ENCODE measurements at regions not wholly inside any gene's neighbourhood (a gene's known extent, or its start where the extent isn't known, plus 50 kb on each side); places are given as distances from the start of the nearest gene placed in this dataset.
A peak's percentile ranks its signal among the peaks of the same experiment; 100 is the strongest.

DNA sequence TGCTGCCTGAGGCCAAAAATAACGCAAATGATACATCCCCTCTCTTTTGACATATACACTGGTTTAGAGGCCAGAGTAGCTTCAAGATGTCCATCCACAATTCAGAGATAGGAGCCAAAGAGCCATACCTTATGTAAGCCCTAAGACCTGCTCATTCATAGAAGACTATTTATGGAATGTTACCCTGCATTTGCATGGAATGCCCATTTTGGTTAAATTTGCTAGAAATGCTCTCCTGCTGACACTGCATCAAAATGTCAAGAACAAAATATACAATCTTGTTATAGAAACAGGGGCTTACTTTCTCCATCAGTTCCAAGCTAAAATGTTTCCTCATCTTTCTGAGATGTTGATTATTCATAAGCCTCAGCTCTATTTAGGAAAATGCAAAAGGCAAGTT, 183.3 kb upstream of the CDKN3 start:
- DNase-seq, result no peak

DNA sequence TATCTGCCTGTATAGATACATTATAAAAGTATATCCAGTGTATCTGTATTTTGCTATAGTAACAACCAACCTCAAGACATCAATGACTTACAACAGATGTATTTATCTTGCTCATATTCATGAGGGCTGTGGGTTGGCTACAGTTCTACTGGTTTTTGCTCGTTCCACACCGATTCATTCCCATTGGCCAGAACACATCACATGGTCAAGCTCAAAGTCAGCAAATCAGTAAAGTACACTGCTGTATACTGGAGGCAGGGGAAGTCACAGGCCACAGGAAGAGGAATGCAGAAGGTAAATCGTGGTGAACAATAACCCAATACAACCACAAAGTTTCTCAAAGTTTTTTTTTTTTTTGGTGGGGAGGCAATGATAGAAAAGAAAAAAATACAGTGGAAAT, 180.0 kb upstream of the CDKN3 start:
- DNase-seq, result no peak

DNA sequence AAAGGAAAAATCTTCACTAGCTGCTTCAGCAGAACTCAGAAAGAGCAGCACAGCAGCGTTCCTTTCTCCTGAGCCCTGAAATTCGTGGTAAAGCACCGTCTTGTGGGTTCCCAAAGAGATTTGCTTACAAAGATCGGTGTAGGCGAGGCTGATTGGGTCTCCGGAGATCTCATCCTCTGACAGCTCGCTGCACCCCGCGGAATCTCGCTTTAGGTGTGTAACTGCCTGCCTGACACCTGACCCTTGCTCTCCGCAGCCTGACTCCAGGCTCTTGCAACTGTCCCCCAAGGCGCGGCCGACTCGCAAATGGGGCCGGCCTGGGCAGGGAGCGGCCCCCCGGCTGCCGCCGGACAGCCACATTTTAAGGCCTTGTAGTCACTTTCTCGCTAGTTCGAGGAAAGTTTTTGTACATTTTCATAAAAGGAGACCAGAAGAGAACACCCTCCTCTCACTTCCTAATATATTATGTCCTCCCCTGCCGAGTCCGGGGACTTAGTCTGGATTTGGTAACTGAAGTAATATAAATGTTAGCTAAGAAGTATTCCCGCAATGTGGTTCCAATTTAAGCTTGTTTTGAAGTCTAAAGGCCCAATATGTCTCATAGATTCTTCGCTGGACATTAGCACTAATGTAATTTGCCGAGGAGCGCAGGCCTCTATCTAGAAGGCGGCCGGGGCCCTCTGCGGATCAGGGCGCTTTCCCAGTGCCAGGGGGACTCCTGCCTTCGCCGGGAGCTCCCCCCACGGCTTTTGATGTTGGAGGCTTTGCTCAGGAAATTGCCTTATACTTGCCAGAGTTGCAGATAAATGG, 177.3 kb upstream of the CDKN3 start:
- no peak for DNase-seq

DNA sequence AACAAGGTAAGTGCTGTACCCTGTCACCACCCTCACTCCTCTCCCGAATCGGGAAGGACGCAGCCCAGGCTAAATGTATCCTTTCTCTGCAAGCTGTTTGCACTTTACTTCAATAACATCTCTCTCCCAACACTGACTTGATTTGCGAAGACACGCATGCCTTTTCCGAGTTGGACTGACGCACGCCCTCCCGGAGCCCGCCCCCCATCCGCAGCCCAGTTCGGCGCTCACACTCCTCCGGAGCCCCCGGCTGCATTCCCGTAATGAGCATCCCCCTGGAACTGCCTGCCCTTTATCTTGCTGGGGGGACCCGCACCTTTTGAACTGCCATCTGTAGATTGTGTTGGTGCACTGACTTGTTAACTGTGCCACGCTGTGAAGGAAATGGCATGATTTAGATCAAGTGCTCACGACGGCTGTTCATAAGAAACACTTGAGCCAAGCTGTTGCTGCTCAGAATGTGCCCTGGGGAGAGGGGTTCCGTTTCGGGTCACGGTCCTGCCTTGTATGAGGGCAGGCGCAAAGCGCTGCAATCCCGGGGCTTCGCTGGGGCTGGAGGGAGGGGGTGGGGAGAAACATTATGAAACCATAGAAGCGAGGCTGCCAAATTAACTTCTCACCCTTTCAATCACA, 176.6 kb upstream of the CDKN3 start:
- peak; percentile 84 for DNase-seq

DNA sequence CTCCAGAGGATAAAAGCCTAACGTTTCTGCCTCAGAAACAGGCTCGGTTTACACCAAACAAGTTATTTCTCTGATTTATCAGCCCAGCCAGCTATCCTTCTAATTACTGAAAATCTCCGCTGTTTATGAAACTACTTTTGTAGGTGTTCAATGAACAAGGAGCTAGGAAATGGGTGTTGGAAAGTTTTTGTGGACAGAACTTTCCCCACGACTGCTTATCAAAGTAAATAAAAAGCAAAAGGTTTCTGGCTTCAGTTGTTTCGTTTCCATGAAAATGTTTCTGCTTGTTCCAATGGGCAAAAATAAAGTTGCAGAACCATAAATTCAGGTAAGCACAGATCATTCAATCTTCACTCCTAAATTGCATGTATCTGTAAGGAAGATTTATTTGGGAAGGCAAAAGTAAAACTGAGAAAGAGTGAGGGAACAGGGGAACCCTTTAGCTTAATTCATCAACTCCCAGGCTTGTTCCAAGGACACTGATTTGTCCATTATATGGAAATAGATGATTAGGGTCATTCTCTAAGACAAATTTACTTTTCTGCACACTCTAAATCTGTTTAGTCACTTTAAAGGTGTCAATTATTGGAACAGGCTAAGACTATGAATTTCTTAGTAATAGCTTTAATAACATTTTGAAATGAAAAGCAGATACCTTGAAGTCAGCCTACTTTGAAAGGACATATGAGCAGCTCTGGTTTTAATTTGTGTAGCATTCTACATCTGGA, 175.9 kb upstream of the CDKN3 start:
- DNase-seq, result no peak

DNA sequence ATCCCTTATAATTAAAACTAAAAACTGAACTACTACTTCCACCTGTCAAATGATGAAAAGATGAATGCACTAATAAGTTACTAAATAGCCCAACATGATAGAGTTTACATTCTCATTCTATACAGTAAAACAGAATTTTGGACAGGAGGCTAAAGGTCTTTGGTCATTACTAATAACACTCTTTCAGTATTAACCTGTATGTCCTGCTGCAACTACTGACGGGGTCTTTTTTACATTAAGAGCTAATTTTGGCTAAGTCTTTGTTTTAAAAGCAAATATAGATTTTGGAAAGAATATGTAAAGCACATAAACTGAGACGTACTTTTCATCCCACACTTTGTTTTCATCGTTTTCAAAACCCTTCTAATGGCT, 175.4 kb upstream of the CDKN3 start:
- no peak for DNase-seq

DNA sequence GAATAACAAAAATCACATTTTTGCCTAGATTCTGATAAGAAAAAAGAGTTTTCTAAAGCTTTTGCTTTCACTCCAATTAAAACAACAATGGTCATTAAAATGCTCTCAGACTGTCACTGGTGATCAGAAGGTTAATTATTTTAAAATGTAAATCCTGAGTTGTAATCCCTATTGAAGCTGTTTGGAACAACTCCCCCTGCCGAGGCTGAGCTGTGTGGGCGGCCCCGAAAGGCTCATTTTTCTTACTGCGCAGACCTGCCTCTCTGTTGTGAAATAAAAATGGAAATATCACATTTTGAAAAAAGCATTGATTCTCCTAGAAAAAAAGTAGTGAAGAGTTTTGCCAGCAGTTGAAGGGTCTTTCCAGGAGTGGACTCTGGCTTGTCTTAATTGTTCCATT, 174.8 kb upstream of the CDKN3 start:
- peak; percentile 15 for DNase-seq

DNA sequence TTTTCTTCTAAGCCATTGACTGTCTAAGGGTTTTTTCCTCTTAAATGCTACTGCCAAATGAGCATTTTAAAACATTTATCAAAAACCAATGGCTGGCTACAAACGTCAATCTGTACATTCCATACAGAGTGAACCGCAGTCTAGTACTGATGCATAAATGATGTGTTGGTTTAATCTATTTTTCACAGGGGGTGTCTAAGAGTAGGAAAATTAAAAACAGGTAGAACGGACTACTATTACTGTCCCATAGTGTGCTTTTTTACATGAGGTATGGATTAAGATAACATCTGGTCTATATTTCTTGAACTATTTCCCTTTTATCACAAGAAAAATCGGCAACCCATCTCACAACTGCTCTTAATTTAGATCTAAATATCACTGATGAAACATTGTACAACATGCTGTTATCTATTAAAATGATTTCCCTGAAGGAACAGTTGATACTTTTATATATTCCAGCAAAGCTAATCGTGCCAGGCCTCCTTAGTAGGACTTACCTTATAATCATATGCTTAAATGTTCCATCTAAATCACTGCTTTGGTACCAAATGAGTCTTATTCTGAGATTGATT, 172.9 kb upstream of the CDKN3 start:
- no peak for DNase-seq

DNA sequence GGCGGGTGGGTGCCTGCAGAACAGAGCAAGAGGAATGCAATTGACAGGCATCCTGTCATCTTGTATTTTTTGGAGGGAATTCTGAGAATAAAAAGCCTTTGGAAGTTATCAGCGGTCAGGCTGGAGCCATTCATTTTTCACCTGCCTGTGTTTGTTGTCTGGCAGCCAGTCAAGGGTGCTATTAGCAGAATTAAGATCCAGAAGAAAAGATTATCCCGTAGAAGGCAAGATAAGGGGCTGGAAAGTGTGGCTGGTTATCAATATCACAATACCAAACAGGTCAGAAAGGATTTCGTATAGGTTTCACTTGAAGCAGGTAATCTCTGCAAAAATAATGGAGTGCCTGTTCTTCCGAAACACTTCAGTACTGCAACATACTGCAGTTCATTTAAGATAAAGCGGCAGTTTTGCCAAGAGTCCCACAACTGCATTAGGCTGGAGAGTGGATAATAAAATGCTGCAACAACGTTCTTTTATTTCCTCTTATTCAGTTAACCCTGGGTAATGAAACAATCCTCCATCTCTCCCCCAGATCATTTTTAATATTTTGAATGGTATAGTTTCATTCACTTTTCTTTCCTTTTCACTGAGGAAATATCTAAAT, 171.2 kb upstream of the CDKN3 start:
- DNase-seq, result peak; percentile 59

DNA sequence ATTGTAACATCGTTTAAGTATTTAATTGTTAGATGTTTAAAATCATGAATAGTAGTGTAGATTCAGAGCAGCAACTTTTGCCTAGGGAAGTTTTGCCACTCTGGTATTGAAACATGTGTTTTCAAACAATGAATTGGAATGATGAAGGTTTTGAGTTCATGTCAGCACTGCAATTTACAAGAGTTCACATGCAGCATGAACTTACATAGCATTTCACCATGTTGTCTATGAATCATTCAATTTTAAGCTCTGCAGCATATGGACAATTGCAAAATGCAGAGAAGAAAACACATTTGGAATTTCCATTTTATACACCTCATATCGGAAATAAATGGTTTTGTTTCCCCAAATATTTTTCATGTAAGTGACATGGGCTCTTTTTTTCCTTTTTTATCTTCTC, 170.7 kb upstream of the CDKN3 start:
- peak; percentile 19 for DNase-seq

DNA sequence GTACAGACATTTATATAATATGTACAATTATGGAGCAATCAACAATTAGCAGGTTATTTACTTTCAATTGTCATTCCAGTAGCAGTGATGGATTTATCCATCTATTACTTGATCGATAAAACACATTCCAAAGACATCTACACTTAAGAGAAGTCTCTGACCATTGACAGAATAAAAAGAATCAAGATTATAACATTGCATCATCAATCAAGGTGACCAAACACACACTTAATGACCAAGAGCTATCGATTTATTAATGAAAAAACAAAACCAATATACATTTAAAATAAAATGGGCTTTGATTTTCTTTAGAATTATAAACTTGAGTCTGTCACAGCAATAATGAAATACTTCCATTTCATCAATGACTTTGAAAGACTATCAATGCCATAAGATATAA, 170.2 kb upstream of the CDKN3 start:
- DNase-seq, result no peak

DNA sequence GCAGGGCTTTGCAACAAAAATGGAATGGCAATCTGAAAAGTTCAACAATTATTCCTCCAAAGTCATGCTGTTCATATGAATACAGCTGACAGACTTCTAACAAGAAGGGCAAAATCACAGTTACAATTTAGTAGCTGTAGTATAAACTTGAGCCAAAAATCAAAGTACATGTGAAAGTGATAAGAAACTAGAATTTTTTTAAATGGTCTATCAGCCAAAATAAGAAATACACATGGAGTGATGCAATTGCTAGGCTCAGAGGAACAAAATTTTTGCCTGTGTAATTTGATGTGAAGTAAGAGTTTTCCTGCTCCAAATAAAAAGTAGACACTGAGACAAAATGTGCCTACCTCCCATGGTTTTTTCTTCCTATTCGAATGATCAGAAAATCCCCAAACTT, 167.7 kb upstream of the CDKN3 start:
- no peak for DNase-seq

DNA sequence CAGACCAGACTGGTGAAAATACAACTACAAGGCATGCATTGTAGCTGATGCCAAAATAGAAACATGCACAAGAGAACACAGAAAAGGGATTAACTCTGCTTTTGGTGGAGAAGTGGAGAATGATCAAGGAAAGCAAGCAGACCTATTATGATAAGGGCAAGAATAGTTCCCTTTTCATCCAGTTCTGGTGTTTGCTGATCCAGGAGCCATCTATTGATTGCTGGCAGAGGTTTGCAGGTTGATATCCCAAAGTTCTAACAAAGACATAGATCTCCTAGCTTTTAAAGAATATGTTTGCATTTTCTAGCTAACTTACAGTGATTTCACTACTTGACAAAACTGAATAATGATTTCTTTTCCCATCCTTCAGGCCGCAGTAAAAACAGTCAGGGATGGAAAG, 166.2 kb upstream of the CDKN3 start:
- no peak for DNase-seq

DNA sequence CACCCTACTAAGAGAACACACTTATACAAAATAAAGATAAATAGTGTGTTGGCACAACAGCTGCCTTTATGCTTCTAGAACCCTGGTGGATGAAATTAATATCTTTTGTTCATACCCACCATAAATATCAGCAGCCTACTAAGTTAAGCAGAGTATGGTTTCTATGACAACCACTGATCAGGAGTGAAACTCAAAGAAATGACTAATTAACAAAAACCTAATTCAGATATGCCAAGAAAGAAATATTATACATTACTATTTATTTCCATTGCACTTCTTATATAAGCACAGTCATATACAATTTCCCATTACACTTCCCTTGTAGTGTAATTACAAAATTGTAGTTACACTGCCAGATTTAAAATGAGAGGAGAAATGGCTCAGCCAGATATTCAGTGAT, 164.1 kb upstream of the CDKN3 start:
- no peak for DNase-seq

DNA sequence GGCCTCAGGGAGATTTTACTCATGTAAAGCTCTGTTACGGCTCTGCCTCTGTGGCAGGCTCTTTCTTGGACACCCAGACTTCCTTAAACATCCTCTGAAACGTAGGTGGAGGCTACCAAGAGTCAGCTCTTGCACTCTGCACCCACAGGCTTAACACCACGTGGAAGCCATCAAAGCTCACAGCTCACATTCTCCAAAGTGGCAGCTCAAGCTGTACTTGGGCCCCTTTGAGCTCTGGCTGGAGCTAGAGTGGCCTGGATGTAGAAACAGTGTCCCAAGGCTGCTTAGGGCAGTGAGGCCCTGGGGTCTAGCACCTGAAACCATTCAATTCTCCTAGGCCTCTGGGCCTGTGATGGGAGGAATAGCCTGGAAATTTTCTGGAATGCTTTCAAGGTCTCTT, 155.3 kb upstream of the CDKN3 start:
- DNase-seq, result no peak

DNA sequence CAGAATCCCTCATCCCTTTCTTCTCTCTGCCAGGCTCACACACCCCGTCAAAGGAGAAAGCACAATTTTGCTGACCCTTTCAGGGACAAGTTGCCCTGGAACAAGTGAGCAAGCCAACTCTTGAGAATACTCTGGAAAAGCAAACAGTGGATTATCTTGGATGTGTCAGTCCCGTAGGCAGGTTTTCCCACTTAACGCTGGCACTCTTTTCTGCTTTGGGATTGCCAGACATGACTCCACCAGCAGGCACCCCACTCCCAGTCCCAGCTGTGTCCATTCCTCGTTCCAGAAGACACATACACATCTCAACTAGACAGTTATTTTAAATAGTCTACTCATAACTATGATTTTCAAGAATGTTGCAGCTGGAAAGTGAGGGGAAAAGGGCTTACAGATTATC, 145.5 kb upstream of the CDKN3 start:
- DNase-seq, result no peak

DNA sequence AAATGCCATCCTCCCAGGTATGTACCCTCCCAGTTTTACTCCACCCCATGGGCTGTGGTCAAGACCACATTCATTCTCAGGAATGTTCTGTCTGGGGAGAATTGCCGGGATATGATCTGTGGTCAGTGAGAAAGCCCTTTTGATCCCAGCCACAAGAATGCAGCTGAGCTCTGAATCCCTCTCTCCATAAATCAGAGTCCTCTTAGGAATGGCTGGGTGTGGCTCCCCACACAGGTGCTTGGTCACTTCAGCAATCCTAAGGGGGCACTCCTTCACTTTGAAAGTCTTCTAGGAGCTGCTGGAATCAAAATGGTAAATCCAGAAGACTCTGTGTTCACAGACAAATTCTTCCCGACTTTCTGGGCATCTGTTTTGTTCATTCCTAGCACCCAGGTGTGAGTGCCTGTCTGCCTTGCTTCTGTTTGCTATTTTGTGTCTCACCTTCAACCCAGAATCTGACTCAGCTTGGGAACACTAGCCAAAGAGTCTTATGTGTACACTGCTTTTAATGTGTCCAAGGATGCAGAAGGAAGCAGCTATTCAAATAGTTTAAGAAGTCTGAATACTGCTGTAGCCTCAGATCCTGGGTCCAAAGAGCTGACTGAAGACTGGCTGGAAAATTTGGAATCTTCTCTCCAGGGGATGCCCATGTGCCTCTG, 144.6 kb upstream of the CDKN3 start:
- peak; percentile 12 for DNase-seq

DNA sequence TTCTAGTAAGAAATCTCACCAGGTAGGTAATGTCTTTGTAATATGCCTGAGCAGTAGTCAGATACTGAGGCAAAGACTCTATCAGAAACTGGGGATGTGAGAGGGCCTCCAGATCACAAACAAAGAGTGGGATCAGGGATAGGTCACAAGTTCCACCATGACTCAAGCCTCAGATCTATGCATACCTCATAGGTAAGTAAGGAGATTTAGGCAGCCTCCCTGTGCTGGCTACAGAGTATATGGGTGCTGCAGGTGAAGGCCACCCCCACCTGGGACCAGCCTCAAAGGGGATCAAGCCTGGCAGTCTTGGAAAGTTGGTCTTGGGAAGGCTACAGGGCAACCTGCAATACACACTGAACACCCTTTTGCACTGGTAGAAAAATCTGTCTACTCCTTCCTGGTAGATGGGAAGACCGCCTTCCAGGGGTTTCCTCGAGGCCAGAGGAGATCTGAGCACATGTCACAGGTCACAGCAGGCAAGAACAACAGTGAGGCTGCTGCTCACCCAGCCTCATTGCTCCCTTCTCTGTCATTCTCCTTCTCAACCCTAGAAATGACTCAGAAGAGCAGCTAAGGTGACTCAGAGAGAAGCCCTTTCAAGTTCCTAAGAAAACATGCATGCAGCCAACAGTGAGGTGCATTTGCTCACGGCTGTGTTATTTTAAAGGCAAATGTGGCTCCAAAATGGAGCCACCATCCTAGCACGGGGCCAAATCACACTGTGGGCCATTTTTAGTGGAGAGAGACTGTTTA, 143.4 kb upstream of the CDKN3 start:
- DNase-seq, result no peak

DNA sequence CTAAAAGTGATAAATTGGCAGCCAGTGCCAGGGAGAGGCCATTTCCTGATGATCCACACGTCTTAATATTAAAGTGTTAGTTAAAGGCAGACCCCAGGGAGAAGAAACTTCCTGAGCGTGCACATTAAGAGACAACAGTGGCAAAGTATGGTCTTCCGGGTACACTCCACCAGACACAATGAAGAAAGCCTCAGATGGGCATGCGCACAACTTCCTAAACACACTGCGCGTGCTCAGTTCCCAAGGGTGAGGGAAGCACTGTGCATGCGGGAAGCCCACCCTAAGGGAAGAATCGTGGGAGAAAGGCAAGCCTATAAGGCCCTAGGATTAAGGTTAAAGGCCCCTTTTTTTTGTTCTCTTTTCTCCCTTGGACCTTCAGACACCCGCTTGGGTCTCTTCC, 140.7 kb upstream of the CDKN3 start:
- DNase-seq, result no peak

DNA sequence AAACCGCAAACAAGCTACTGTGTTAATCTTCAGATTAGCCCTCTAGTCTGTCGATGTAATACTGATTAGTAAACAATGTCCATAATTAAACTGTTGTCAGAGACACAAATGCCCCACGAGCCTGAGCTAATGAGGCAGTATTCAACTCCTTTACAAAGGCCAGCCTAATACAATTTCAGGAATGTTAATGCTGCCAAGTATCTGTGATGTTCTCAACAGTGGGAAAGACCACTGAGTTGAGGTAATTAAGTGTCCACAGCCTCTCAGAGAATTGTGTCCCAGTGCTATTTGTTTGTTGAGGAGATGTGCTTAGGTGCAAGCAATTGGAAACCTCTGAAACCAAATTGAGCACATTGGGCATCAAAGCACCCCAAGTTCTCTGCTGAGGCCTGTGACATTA, 139.4 kb upstream of the CDKN3 start:
- DNase-seq, result no peak

DNA sequence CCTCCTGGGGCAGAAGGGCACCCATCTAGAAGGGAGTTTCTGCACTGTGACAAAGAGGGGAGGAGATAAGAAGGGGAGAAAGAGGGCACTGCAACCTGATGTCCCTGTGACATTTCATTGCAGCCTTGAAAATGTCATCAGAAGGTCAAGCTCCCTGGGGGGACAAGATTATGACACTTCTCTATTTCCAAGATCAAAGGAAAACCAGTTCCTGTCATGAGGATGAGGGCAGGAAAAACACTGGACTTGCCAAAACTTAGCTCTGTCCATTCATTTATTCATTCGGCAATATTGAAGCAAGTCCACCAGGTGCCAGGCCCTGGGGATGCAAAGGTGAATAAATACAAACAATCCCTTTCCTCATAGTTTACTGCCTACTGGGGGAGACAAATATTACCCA, 138.4 kb upstream of the CDKN3 start:
- no peak for DNase-seq

DNA sequence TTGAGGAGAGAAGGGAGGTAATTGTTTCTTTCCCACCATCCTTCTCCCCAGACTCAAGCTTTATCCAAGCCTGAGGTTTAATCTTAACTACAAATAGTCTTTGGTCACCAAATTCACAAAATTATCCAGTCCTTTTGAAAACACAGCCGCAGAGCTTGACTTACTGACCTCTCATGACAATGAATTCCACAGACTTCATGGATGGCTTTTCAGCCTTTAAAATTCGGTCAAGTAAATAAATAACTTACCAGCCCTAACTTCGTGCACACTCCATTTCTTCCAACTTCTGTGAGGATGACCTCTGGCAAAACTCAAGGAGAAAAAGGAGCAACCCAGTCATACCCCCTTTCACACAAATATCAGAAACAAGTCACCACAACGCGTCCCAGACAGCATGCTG, 137.0 kb upstream of the CDKN3 start:
- DNase-seq, result no peak

Data from NCI-H69 (cell line).